NCI-H69 (cell line): ENCODE measurements at regions not wholly inside any gene's neighbourhood (a gene's known extent, or its start where the extent isn't known, plus 50 kb on each side); places are given as distances from the start of the nearest gene placed in this dataset.
"Not testable (repeated sequence)": the region's sequence is repeated elsewhere in the genome, so short reads cannot be mapped to it uniquely, and the experiment has no call there.

Experiments
- DNase-seq: peaks from one replicate; lab custom pipeline; 2025; lab: John Stamatoyannopoulos, UW

- no peak for DNase-seq
These were observed 216.9 kb upstream of the SMLR1 start for GRCh38 chr6:130610303-130610702.

GRCh38 chr6:130611366-130611765 is 215.8 kb upstream of the SMLR1 start:
- DNase-seq, result no peak

GRCh38 chr6:130613176-130613575 is 214.0 kb upstream of the SMLR1 start:
- DNase-seq, result no peak

GRCh38 chr6:130615816-130616215 is 211.4 kb upstream of the SMLR1 start:
- DNase-seq, result no peak

GRCh38 chr6:130617658-130618057 is 209.5 kb upstream of the SMLR1 start:
- DNase-seq, result no peak

GRCh38 chr6:130618806-130619205 is 208.4 kb upstream of the SMLR1 start:
- DNase-seq, result not testable (repeated sequence)

- DNase-seq, result no peak
These were observed 206.8 kb upstream of the SMLR1 start for GRCh38 chr6:130620338-130620781.

- no peak for DNase-seq
These were observed 205.1 kb upstream of the SMLR1 start for GRCh38 chr6:130622142-130622541.

- DNase-seq, result no peak
These were observed 203.2 kb upstream of the SMLR1 start for GRCh38 chr6:130624046-130624445.

- peak; percentile 10 for DNase-seq
These were observed 201.2 kb upstream of the SMLR1 start for GRCh38 chr6:130625825-130626527.

GRCh38 chr6:130628862-130629261 is 198.3 kb upstream of the SMLR1 start:
- DNase-seq, result no peak

GRCh38 chr6:130629640-130630039 is 197.6 kb upstream of the SMLR1 start:
- DNase-seq, result no peak

GRCh38 chr6:130632277-130632676 is 194.9 kb upstream of the SMLR1 start:
- peak; percentile 51 for DNase-seq

- peak; percentile 5 for DNase-seq
These were observed 194.3 kb upstream of the SMLR1 start for GRCh38 chr6:130632897-130633296.

GRCh38 chr6:130643361-130643760 is 183.8 kb upstream of the SMLR1 start:
- DNase-seq, result no peak

GRCh38 chr6:130644175-130644574 is 183.0 kb upstream of the SMLR1 start:
- DNase-seq, result no peak

- DNase-seq, result not testable (repeated sequence)
These were observed 182.4 kb upstream of the SMLR1 start for GRCh38 chr6:130644769-130645168.

- DNase-seq, result no peak
These were observed 180.0 kb upstream of the SMLR1 start for GRCh38 chr6:130647246-130647645.

GRCh38 chr6:130655586-130655985 is 171.6 kb upstream of the SMLR1 start:
- no peak for DNase-seq

- DNase-seq, result no peak
These were observed 166.1 kb upstream of the SMLR1 start for GRCh38 chr6:130661077-130661476.

GRCh38 chr6:130666786-130667185 is 160.4 kb upstream of the SMLR1 start:
- DNase-seq, result no peak

- DNase-seq, result peak; percentile 22
These were observed 157.1 kb upstream of the SMLR1 start for GRCh38 chr6:130670142-130670541.

GRCh38 chr6:130671119-130671518 is 156.1 kb upstream of the SMLR1 start:
- DNase-seq, result no peak

GRCh38 chr6:130671577-130671976 is 155.6 kb upstream of the SMLR1 start:
- no peak for DNase-seq
